Activated T-cell treated with anti-CD3 and anti-CD28 coated beads, Interleukin-2, amount 50 U/mL, for 4 hours (primary cell): ENCODE measurements at regions not wholly inside any gene's neighbourhood (a gene's known extent, or its start where the extent isn't known, plus 50 kb on each side); places are given as distances from the start of the nearest gene placed in this dataset.

ENCODE experiments used
- ATAC-seq, 2 donors: fragments of 200-7000 bp; cut with Tn5 transposase; one replicate each; pipeline ENCODE4 v1.10.0; 2021
- DNase-seq: peaks from one replicate; pipeline ENCODE4 v3.0.0-alpha.2; 2020
- H3K27me3 Mint-ChIP-seq: one replicate; pipeline ENCODE4 v1.8.0; 2021; ENCODE audit warnings: low read depth, mixed read lengths
- H3K36me3 Mint-ChIP-seq: one replicate; pipeline ENCODE4 v1.8.0; 2022; ENCODE audit warnings: mixed read lengths; ENCODE audit not compliant: insufficient read depth
- H3K4me1 Mint-ChIP-seq: one replicate; pipeline ENCODE4 v1.8.0; 2021; ENCODE audit warnings: low read depth, mixed read lengths
- H3K4me3 Mint-ChIP-seq: one replicate; pipeline ENCODE4 v1.8.0; 2021; ENCODE audit warnings: mild to moderate bottlenecking, moderate library complexity, mixed read lengths
- H3K9me3 Mint-ChIP-seq: one replicate; pipeline ENCODE4 v1.8.0; 2021; ENCODE audit warnings: mixed read lengths

DNA sequence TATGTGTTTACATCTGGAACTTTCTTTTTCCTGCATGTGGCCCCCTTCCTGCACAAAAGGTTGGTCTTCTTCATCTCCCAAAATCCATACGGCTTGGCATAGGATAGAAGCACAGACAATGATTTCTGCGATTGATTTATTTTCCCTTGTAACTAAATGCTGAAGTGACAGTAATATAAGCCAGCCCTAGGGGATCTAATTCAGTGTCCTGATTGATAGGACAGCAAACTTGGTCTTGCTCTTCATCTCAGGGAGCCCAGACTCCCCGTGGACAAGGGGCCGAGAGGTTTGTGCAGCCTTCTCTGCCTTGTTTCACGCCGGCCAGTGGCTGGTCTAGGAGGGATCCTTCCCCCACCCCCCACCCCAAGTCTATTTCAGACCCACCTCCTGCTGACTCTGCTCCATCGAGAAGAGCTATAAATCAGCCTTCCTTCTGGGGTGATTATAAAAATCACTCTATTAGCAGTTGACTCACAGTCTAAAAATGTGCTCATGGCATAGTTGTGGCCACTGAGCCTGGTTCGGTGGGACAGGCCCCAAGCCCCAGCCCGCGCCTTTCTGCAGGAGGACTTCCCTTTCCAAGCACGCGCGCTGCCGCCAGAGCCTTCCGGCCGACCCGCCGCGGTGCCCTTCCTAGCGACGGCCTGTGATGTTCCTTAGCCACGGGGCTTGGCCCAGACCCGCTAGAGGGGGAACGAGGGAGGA is 89.8 kb upstream of the COL5A1 start:
- Mint-ChIP-seq H3K4me1 (no peaks in the 10 kb centered on the region), H3K36me3 (no peaks in the 10 kb centered on the region), H3K9me3 (peaks cover 3% of the 10 kb centered on the region), H3K27me3 (peaks cover 18% of the 10 kb centered on the region), H3K4me3 (no peak overlapping the region)
- ATAC-seq: no peak
- no peak for DNase-seq

DNA sequence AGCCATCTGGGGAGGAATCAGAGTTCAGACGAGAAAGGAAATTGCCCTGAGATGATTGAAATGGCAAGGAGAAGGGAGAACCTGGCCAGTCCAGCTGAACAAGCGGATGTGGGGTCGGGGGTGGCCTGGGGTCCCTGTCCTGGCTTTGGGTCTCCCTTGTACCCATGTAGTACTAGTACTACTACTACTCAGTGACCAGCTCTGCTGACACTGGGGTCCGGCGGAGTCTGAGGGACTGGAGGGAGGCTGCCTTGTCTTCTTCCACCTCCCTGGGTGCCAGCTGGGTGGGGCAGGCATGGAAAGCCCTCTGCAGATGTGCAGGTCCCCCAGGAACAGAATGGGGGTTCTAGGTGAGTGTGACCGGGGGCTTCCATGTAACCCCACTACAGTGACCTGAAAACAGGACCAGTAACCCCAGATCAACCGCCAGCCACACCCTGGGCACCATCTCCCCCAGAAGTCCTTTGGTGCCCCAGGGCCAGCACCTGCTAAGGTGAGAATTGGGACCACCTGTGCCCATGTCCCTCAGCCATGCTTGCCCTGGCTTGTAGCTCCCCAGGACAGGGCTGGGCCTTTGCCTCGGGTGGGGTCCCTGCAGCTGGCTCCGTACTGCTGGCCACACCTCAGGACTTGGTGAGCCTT is 89.1 kb upstream of the COL5A1 start:
- DNase-seq (no peak), ATAC-seq (no peak)
- H3K27me3 Mint-ChIP-seq: peaks cover 22% of the 10 kb centered on the region
- no peaks in the 10 kb centered on the region for H3K4me1 Mint-ChIP-seq
- peaks cover 3% of the 10 kb centered on the region for H3K9me3 Mint-ChIP-seq
- no peaks in the 10 kb centered on the region for H3K36me3 Mint-ChIP-seq
- H3K4me3 Mint-ChIP-seq: no peak overlapping the region

DNA sequence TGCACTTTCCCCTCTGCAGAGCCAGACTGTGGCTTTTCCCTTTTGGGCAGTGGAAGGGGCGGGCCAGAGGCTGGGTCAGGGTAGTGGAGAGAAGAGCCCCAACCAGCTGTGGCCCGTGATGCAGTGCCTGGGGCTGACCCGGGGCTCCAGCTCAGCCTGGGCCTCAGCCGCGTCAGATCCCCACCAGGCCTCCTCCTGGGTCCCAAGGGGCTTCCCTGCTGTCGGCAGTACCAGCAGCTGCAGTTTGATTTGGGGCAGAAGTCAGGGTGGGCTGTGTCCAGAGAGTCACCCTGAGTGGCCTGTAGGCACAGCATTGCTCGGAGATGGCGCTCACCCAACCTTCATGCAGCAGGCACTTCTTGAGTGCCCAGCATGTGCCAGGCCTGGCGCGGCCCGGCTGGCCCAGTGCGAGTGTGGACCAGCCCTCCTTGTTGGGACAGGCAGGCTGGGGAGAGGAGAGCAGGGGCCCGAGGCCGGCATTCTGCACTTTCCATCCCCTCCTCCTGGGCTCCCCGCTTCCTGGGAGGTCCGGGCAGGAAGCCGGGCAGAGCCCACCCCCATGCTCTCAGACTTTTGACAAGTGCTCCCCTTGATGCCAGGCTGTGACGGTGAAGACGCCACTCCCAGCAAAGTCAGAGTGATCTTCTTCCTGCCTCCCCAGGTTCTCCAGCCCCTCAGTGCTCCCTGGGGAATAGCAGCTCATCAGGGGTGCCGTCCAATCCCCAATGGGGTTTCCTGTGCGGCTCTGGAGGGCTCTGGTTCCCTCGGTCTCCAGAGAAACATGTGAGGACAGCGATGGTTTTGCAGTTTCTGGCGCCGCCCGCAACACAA is 88.3 kb upstream of the COL5A1 start:
- Mint-ChIP-seq H3K9me3 (peaks cover 3% of the 10 kb centered on the region), H3K4me1 (no peaks in the 10 kb centered on the region)

DNA sequence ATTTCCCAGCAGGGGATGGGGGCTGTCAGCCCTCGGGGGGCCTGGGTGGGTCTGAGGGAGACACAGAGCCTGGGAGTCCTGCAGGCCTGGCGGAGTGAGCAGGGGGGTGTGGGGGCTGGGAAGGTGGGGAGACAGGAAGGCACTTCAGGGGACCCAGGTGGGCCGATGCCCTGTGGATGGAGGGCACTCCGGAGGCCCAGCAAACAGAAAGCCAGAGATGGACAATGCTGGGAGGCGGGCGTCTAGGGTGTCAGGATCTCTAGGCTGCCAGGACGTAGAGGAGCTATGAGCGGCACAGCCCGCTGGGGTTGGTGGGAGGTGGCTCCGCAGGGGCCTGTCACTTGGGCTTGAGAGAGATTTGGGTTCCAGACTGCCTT is 87.6 kb upstream of the COL5A1 start:
- H3K9me3 Mint-ChIP-seq: peaks cover 3% of the 10 kb centered on the region
- no peak overlapping the region for H3K4me3 Mint-ChIP-seq
- no peak for ATAC-seq
- H3K36me3 Mint-ChIP-seq: no peaks in the 10 kb centered on the region
- H3K27me3 Mint-ChIP-seq: peaks cover 23% of the 10 kb centered on the region
- DNase-seq: no peak
- H3K4me1 Mint-ChIP-seq: no peaks in the 10 kb centered on the region

More for the DNA sequence above, 88.3 kb upstream of the COL5A1 start:
- Mint-ChIP-seq H3K4me3 (no peak overlapping the region), H3K27me3 (peaks cover 23% of the 10 kb centered on the region), H3K36me3 (no peaks in the 10 kb centered on the region)
- ATAC-seq: no peak
- DNase-seq: no peak

DNA sequence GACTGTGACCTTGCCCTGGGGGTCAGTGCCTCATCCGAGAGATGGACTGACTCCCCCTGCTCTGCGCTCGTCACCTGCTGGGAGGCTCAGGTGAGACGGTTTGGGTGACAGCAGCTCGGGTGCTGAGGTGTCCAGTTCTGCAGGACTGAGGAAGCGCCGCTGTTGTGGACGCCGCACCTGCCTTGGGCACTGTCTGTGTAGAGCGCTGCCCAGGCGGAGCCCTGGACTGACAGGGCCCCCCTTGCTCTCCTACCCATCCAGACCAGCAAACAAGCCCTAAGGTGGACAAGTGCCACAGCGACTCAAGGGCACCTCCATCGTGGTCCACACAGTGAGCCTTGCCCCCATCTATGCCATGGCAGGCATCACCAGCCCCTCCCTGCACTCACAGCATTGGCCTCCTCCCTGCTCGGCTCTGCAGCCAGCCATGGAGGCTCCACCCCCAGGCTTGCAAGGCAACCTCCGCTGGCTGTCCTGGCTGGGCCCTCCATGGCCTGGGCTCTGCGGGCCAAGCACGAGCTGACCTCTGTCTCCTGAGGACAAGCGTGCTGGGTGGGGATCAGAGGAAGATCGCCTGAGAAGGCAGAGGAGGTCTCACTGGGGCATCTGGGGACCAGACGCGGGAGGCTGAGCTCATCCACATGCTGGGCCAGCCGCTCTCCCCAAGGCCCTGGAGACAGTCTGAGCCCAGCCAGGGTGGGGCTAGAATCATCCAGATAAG is 87.1 kb upstream of the COL5A1 start:
- Mint-ChIP-seq H3K27me3 (peaks cover 23% of the 10 kb centered on the region), H3K4me1 (no peaks in the 10 kb centered on the region), H3K4me3 (no peak overlapping the region), H3K36me3 (no peaks in the 10 kb centered on the region), H3K9me3 (peaks cover 3% of the 10 kb centered on the region)
- no peak for DNase-seq
- ATAC-seq: no peak

DNA sequence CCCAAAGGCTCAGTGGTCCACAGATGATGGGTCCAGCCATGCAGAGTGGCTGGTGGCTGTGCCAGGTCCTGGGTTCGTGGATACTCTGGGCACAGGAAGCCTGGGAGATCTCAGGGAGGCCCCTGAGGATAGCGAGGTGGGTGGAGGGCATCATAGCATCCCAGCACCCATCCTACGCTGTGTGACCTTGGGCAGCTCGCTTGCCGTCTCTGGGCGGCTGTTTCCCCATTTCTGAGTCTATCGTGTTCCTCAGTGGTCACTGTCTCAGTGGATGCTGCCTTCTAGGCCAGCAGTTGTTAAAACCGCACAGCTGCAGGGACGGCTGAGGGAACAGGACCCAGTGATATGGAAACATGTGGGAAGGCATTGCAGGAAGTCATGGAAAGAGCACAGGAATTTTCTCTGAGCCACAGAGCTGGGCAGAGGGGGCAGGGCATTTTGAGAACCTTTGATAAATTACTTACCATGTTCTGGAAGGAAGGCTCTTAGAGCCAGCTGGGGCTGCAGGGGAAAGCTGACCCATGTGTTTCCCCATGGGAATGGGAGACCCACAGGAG is 86.4 kb upstream of the COL5A1 start:
- Mint-ChIP-seq H3K4me1 (peaks cover 3% of the 10 kb centered on the region), H3K27me3 (peaks cover 26% of the 10 kb centered on the region), H3K9me3 (peaks cover 3% of the 10 kb centered on the region), H3K36me3 (no peaks in the 10 kb centered on the region), H3K4me3 (no peak overlapping the region)
- ATAC-seq (no peak), DNase-seq (no peak)

DNA sequence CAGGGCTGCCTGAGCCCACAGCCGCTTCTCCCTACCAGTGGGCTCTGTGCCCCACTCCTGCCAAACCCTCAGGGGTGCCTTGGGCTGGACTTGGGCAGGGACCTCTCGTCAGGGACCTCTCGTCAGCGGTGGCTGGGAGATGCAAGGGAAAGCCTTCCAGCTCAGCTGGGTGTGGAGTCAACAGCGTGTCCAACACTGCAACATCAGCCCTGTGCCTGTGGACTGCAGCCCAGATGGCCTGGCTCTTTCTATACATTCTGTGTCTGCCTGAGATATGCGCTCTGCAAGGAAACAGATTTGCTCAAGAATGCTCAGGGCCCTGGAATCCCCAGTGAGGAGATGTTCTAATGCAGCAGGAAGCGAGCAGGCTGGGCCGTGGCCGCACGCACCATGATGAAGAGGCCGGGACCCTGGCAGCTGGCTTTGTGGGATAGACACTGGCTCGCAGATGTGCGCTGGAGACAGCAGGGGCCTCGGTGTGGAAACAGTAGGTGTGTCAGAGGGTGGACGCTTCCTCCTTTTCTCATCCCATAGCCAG is 85.0 kb upstream of the COL5A1 start:
- Mint-ChIP-seq H3K9me3 (no peaks in the 10 kb centered on the region), H3K36me3 (no peaks in the 10 kb centered on the region), H3K4me3 (no peak overlapping the region), H3K4me1 (peaks cover 6% of the 10 kb centered on the region), H3K27me3 (peaks cover 17% of the 10 kb centered on the region)
- DNase-seq (no peak), ATAC-seq (no peak)

DNA sequence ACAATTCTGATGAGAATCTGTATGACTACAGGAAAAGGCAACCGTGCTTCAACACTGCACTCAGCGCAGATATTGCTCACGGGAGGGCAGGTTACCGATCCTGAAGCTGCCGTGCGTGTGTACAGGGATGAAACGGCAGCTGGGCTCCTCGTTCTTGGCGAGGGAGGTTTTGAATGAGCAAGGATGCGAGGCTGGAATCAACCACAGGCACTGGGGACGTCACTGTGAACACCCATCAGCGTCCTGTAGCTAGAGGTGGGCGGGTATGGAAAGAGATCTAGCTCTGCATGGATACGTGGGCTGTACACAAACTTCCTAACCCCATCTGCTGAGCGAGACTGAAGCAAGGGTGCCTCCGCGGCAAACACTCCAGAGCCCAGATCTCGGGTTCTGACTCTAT is 84.3 kb upstream of the COL5A1 start:
- DNase-seq (no peak), ATAC-seq (no peak)
- Mint-ChIP-seq H3K4me1 (peaks cover 6% of the 10 kb centered on the region), H3K9me3 (no peaks in the 10 kb centered on the region), H3K36me3 (no peaks in the 10 kb centered on the region), H3K27me3 (peaks cover 14% of the 10 kb centered on the region), H3K4me3 (no peak overlapping the region)

DNA sequence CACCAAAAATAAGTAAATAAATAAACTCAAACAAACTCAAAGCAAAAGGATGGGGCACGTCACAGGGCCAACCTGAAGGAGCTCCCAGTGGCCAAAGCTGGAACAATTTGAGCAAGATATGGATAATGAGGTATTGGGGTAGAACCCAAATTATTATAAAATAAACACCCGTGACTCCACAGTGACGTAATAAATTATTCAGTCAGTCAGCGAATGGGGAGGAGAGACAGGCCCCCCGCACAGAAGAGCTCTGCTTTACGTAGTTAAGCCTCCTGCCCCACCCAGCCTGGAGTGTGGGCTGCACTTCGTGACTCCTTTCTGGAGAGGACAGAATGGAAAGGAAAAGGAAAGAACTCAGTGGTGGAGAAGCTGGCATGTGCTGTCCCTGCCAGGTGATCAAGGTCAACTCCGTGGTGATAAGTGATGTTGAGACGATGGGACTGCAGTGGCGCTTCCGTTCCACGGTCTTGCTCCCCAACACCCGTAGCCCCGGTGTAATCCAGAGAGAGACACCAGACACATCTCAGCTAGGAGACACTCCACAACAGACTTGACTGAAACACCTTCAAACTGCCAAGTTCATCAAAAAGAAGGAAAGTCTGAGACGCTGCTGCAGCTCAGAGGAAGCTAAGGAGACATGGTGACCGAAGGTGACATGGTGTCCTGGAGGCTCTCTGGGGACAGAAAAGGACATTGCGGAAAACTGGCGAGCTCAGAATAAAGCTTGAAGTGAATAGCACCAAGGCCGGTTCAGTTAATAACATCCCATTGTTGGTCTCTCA is 83.3 kb upstream of the COL5A1 start:
- DNase-seq: no peak
- Mint-ChIP-seq H3K27me3 (peaks cover 14% of the 10 kb centered on the region), H3K9me3 (no peaks in the 10 kb centered on the region), H3K36me3 (no peaks in the 10 kb centered on the region), H3K4me1 (peaks cover 6% of the 10 kb centered on the region), H3K4me3 (no peak overlapping the region)
- no peak for ATAC-seq

DNA sequence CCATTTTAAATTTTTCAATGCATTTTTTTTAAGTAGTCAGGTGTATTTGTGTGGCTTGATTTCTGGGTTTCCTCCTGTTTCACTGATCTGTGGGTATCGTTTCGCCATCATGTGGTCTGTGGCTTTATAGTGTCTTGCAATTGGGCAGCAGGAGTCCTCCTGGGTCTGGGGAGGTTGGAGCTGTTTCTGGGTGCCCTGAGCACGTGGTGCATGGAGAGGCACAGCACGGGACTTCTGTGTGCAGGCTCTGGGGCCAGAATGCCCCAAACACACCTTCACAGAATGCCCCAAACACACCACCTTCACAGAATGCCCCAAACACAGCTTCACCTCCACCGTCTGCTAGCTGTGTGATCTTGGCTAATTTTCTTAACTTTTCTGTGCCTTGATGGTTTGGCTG is 82.6 kb upstream of the COL5A1 start:
- Mint-ChIP-seq H3K27me3 (peaks cover 11% of the 10 kb centered on the region), H3K36me3 (no peaks in the 10 kb centered on the region), H3K9me3 (no peaks in the 10 kb centered on the region), H3K4me1 (peaks cover 6% of the 10 kb centered on the region), H3K4me3 (no peak overlapping the region)
- DNase-seq (no peak), ATAC-seq (no peak)

DNA sequence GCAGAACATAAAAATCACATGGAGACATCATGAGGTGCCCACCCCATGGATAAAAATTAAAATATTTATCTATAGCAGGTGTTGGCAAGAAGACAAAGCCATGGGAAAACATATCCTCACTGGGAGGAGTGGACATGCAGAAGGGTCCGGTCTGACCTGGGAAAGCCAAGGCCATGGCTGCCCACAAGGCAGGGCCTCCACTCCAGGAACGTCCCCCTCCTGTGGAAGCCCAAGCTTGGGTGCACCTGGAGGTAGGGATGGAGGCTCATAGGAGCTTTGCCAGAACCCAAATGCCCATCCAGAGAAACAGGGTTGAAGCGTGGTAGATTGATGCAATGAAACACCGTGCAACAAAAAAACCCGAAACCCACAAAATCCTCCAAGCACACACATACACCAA is 81.4 kb upstream of the COL5A1 start:
- no peak for DNase-seq
- Mint-ChIP-seq H3K4me3 (no peak overlapping the region), H3K9me3 (no peaks in the 10 kb centered on the region)

DNA sequence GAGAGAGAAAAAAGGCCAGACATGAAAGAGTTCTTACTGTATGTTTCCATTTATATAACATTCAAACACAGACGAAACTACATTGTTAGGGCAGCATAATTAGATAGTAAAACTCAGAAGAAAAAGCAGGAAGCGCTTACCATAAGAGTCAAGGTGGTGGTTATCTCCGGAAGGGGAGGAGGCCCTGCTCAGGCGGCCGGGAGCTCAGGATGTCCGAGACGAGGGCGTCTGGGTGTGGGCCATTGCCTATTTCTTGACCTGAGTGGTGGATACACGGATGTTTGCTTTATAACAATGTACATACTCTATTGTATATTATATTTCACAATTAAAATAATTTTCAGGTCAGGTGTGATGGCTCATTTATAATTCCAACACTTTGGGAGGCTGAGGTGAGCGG is 80.9 kb upstream of the COL5A1 start:
- Mint-ChIP-seq H3K9me3 (no peaks in the 10 kb centered on the region), H3K4me1 (peaks cover 6% of the 10 kb centered on the region), H3K27me3 (peaks cover 8% of the 10 kb centered on the region), H3K4me3 (no peak overlapping the region), H3K36me3 (no peaks in the 10 kb centered on the region)
- DNase-seq: no peak
- no peak for ATAC-seq

More for the DNA sequence above, 81.4 kb upstream of the COL5A1 start:
- no peak for ATAC-seq
- H3K4me1 Mint-ChIP-seq: peaks cover 6% of the 10 kb centered on the region
- H3K27me3 Mint-ChIP-seq: peaks cover 9% of the 10 kb centered on the region
- H3K36me3 Mint-ChIP-seq: no peaks in the 10 kb centered on the region

DNA sequence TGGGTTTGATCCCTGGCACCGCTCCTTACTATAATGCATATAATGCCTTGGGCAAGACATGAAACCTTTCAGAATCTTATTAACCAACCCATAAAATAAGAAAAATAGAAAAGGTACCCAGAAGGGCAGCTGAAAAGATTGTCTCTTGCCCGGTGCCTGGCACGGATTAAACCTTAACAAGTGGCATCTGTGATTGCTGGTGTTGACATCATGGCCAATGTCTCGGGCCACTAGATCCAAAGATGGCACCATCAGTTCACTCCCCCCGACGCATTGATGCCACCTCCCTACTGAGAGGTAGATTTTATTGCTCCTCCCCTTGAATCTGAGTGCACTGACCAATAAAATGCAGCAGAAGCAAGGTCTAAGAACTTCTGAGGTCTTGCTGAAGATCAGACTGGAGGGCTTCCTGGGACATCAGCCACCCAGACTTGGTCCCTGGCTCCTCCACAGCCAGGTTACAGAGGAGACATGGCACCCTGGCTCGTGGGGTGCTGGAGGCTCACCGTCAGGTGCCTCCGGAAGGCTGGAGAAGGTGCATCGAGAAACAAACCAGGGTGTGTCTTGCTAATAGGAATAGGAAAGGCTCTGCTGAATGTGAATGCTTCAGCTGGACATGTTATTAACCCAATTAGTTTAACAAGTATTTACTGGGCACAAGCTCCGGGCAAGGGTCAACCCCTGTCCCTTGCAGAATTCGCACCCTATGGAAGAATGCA is 80.0 kb upstream of the COL5A1 start:
- H3K27me3 Mint-ChIP-seq: peaks cover 8% of the 10 kb centered on the region
- H3K4me3 Mint-ChIP-seq: no peak overlapping the region
- peaks cover 6% of the 10 kb centered on the region for H3K4me1 Mint-ChIP-seq
- DNase-seq (no peak), ATAC-seq (no peak)
- H3K9me3 Mint-ChIP-seq: no peaks in the 10 kb centered on the region
- no peaks in the 10 kb centered on the region for H3K36me3 Mint-ChIP-seq
